ENCODE measurements at regions not wholly inside any gene's neighbourhood (a gene's known extent, or its start where the extent isn't known, plus 50 kb on each side); places are given as distances from the start of the nearest gene placed in this dataset.

GRCh38 chr21:16554503-16554902 is 824.7 kb downstream of the USP25 start:
- Histone ChIP-seq H3K4me1 (ENCODE audit: control insufficient read depth in 1 of 2, insufficient read depth in 2 of 2, low read length in 2 of 2) (no peaks in the 10 kb centered on the region), H3K9me3 (ENCODE audit: control insufficient read depth, low read length) (no peaks in the 10 kb centered on the region), H3K36me3 (ENCODE audit: control insufficient read depth in 1 of 2, insufficient read depth in 2 of 2, low read length in 1 of 2) (no peaks in the 10 kb centered on the region), H3K27ac (ENCODE audit: low read depth in 1 of 2, low read length in 2 of 2) (no peak overlapping the region), H3K27me3 (ENCODE audit: control insufficient read depth in 1 of 2, insufficient read depth in 2 of 2, low read length in 1 of 2) (no peaks in the 10 kb centered on the region), H3K4me3 (ENCODE audit: low read length in 2 of 2) (no peak overlapping the region)
- intact Hi-C loops (cut with DNase I) = no loop called here
- peak; percentile 46 for ATAC-seq (ENCODE audit: low FRiP score)
- WGBS, 2 donors = 85 to 87% methylated on average over 9 of the region's 9 CpGs
- DNase-seq = no peak

GRCh38 chr21:16563116-16563515 is 833.3 kb downstream of the USP25 start:
- intact Hi-C loops (cut with DNase I) = no loop called here
- H3K9me3 ChIP-seq (ENCODE audit: control insufficient read depth, low read length) = no peaks in the 10 kb centered on the region
- WGBS, 2 donors = 93 to 94% methylated on average over 7 of the region's 7 CpGs
- no peak for ATAC-seq (ENCODE audit: low FRiP score)
- no peak for DNase-seq
- H3K27me3 ChIP-seq (ENCODE audit: control insufficient read depth in 1 of 2, insufficient read depth in 2 of 2, low read length in 1 of 2) = no peaks in the 10 kb centered on the region
- H3K36me3 ChIP-seq (ENCODE audit: control insufficient read depth in 1 of 2, insufficient read depth in 2 of 2, low read length in 1 of 2) = no peaks in the 10 kb centered on the region
- H3K4me1 ChIP-seq (ENCODE audit: control insufficient read depth in 1 of 2, insufficient read depth in 2 of 2, low read length in 2 of 2) = no peaks in the 10 kb centered on the region
- no peak overlapping the region for H3K27ac ChIP-seq (ENCODE audit: low read depth in 1 of 2, low read length in 2 of 2)
- no peak overlapping the region for H3K4me3 ChIP-seq (ENCODE audit: low read length in 2 of 2)

GRCh38 chr21:16563795-16564194 is 834.0 kb downstream of the USP25 start:
- no peaks in the 10 kb centered on the region for H3K27me3 ChIP-seq (ENCODE audit: control insufficient read depth in 1 of 2, insufficient read depth in 2 of 2, low read length in 1 of 2)
- H3K27ac ChIP-seq (ENCODE audit: low read depth in 1 of 2, low read length in 2 of 2) = no peak overlapping the region
- H3K9me3 ChIP-seq (ENCODE audit: control insufficient read depth, low read length) = no peaks in the 10 kb centered on the region
- intact Hi-C loops (cut with DNase I) = no loop called here
- no peak for ATAC-seq (ENCODE audit: low FRiP score)
- 80 to 82% methylated on average over 7 of the region's 7 CpGs for WGBS, 2 donors
- no peaks in the 10 kb centered on the region for H3K36me3 ChIP-seq (ENCODE audit: control insufficient read depth in 1 of 2, insufficient read depth in 2 of 2, low read length in 1 of 2)
- no peak overlapping the region for H3K4me3 ChIP-seq (ENCODE audit: low read length in 2 of 2)
- peaks cover 0 to 2% of the 10 kb centered on the region in 2 donors for H3K4me1 ChIP-seq (ENCODE audit: control insufficient read depth in 1 of 2, insufficient read depth in 2 of 2, low read length in 2 of 2)
- no peak for DNase-seq

GRCh38 chr21:16568244-16568643 is 838.5 kb downstream of the USP25 start:
- H3K9me3 ChIP-seq (ENCODE audit: control insufficient read depth, low read length) = no peaks in the 10 kb centered on the region
- H3K27me3 ChIP-seq (ENCODE audit: control insufficient read depth in 1 of 2, insufficient read depth in 2 of 2, low read length in 1 of 2) = no peaks in the 10 kb centered on the region
- H3K4me1 ChIP-seq (ENCODE audit: control insufficient read depth in 1 of 2, insufficient read depth in 2 of 2, low read length in 2 of 2) = peaks cover 0 to 2% of the 10 kb centered on the region in 2 donors
- H3K27ac ChIP-seq (ENCODE audit: low read depth in 1 of 2, low read length in 2 of 2) = no peak overlapping the region
- DNase-seq (no peak), ATAC-seq (ENCODE audit: low FRiP score) (no peak)
- intact Hi-C loops (cut with DNase I) = no loop called here
- 53 to 69% methylated on average over 1 of the region's 1 CpG for WGBS, 2 donors
- H3K36me3 ChIP-seq (ENCODE audit: control insufficient read depth in 1 of 2, insufficient read depth in 2 of 2, low read length in 1 of 2) = no peaks in the 10 kb centered on the region
- H3K4me3 ChIP-seq (ENCODE audit: low read length in 2 of 2) = no peak overlapping the region

GRCh38 chr21:16568661-16569060 is 838.9 kb downstream of the USP25 start:
- DNase-seq (no peak), ATAC-seq (ENCODE audit: low FRiP score) (no peak)
- WGBS, 2 donors = 94 to 96% methylated on average over 2 of the region's 2 CpGs
- no peak overlapping the region for H3K4me3 ChIP-seq (ENCODE audit: low read length in 2 of 2)
- no peaks in the 10 kb centered on the region for H3K27me3 ChIP-seq (ENCODE audit: control insufficient read depth in 1 of 2, insufficient read depth in 2 of 2, low read length in 1 of 2)
- intact Hi-C loops (cut with DNase I) = no loop called here
- H3K36me3 ChIP-seq (ENCODE audit: control insufficient read depth in 1 of 2, insufficient read depth in 2 of 2, low read length in 1 of 2) = no peaks in the 10 kb centered on the region
- H3K4me1 ChIP-seq (ENCODE audit: control insufficient read depth in 1 of 2, insufficient read depth in 2 of 2, low read length in 2 of 2) = peaks cover 0 to 2% of the 10 kb centered on the region in 2 donors
- no peak overlapping the region for H3K27ac ChIP-seq (ENCODE audit: low read depth in 1 of 2, low read length in 2 of 2)
- H3K9me3 ChIP-seq (ENCODE audit: control insufficient read depth, low read length) = no peaks in the 10 kb centered on the region

- Histone ChIP-seq H3K27ac (ENCODE audit: low read depth in 1 of 2, low read length in 2 of 2) (no peak overlapping the region), H3K4me1 (ENCODE audit: control insufficient read depth in 1 of 2, insufficient read depth in 2 of 2, low read length in 2 of 2) (peaks cover 0 to 2% of the 10 kb centered on the region in 2 donors), H3K4me3 (ENCODE audit: low read length in 2 of 2) (no peak overlapping the region), H3K36me3 (ENCODE audit: control insufficient read depth in 1 of 2, insufficient read depth in 2 of 2, low read length in 1 of 2) (no peaks in the 10 kb centered on the region), H3K27me3 (ENCODE audit: control insufficient read depth in 1 of 2, insufficient read depth in 2 of 2, low read length in 1 of 2) (no peaks in the 10 kb centered on the region), H3K9me3 (ENCODE audit: control insufficient read depth, low read length) (no peaks in the 10 kb centered on the region)
- intact Hi-C loops (cut with DNase I) = loop anchor here in 1 of 2 donors (5.0 kb wide), 1 partner anchor 37 kb away; no protein-coding TSS in a partner anchor
- no peak for DNase-seq
- WGBS, 2 donors = 81% methylated on average over 1 of the region's 1 CpG
- no peak for ATAC-seq (ENCODE audit: low FRiP score)
Measured at GRCh38 chr21:16569679-16570078, 839.9 kb downstream of the USP25 start.

GRCh38 chr21:16570171-16570570 is 840.4 kb downstream of the USP25 start:
- H3K4me3 ChIP-seq (ENCODE audit: low read length in 2 of 2) = no peak overlapping the region
- DNase-seq (no peak), ATAC-seq (ENCODE audit: low FRiP score) (no peak)
- H3K27ac ChIP-seq (ENCODE audit: low read depth in 1 of 2, low read length in 2 of 2) = no peak overlapping the region
- intact Hi-C loops (cut with DNase I) = loop anchor here in 1 of 2 donors (5.0 kb wide), 1 partner anchor 38 kb away; no protein-coding TSS in a partner anchor
- peaks cover 0 to 2% of the 10 kb centered on the region in 2 donors for H3K4me1 ChIP-seq (ENCODE audit: control insufficient read depth in 1 of 2, insufficient read depth in 2 of 2, low read length in 2 of 2)
- H3K36me3 ChIP-seq (ENCODE audit: control insufficient read depth in 1 of 2, insufficient read depth in 2 of 2, low read length in 1 of 2) = no peaks in the 10 kb centered on the region
- WGBS, 2 donors = 39 to 43% methylated on average over 4 of the region's 4 CpGs
- H3K9me3 ChIP-seq (ENCODE audit: control insufficient read depth, low read length) = no peaks in the 10 kb centered on the region
- no peaks in the 10 kb centered on the region for H3K27me3 ChIP-seq (ENCODE audit: control insufficient read depth in 1 of 2, insufficient read depth in 2 of 2, low read length in 1 of 2)

GRCh38 chr21:16570856-16571255 is 841.1 kb downstream of the USP25 start:
- DNase-seq = no peak
- no peaks in the 10 kb centered on the region for H3K9me3 ChIP-seq (ENCODE audit: control insufficient read depth, low read length)
- no peak overlapping the region for H3K4me3 ChIP-seq (ENCODE audit: low read length in 2 of 2)
- no peaks in the 10 kb centered on the region for H3K27me3 ChIP-seq (ENCODE audit: control insufficient read depth in 1 of 2, insufficient read depth in 2 of 2, low read length in 1 of 2)
- H3K27ac ChIP-seq (ENCODE audit: low read depth in 1 of 2, low read length in 2 of 2) = no peak overlapping the region
- intact Hi-C loops (cut with DNase I) = loop anchor here in 1 of 2 donors (5.0 kb wide), 1 partner anchor 39 kb away; no protein-coding TSS in a partner anchor
- 70 to 78% methylated on average over 3 of the region's 3 CpGs for WGBS, 2 donors
- H3K36me3 ChIP-seq (ENCODE audit: control insufficient read depth in 1 of 2, insufficient read depth in 2 of 2, low read length in 1 of 2) = no peaks in the 10 kb centered on the region
- ATAC-seq (ENCODE audit: low FRiP score) = no peak
- peaks cover 0 to 2% of the 10 kb centered on the region in 2 donors for H3K4me1 ChIP-seq (ENCODE audit: control insufficient read depth in 1 of 2, insufficient read depth in 2 of 2, low read length in 2 of 2)

- intact Hi-C loops (cut with DNase I) = loop anchor here in 1 of 2 donors (5.0 kb wide), 1 partner anchor 39 kb away; no protein-coding TSS in a partner anchor
- DNase-seq (no peak), ATAC-seq (ENCODE audit: low FRiP score) (no peak)
- Histone ChIP-seq H3K9me3 (ENCODE audit: control insufficient read depth, low read length) (no peaks in the 10 kb centered on the region), H3K4me1 (ENCODE audit: control insufficient read depth in 1 of 2, insufficient read depth in 2 of 2, low read length in 2 of 2) (peaks cover 0 to 2% of the 10 kb centered on the region in 2 donors), H3K27ac (ENCODE audit: low read depth in 1 of 2, low read length in 2 of 2) (no peak overlapping the region), H3K36me3 (ENCODE audit: control insufficient read depth in 1 of 2, insufficient read depth in 2 of 2, low read length in 1 of 2) (no peaks in the 10 kb centered on the region), H3K27me3 (ENCODE audit: control insufficient read depth in 1 of 2, insufficient read depth in 2 of 2, low read length in 1 of 2) (no peaks in the 10 kb centered on the region), H3K4me3 (ENCODE audit: low read length in 2 of 2) (no peak overlapping the region)
- 76 to 85% methylated on average over 3 of the region's 3 CpGs for WGBS, 2 donors
Measured at GRCh38 chr21:16571594-16571993, 841.8 kb downstream of the USP25 start.

All from aorta (tissue), 5 donors.